Dendritic cell treated with granulocyte-macrophage colony-stimulating factor and Interleukin-4, amounts not matched to agents 40 ng/mL and 50 ng/mL, for 4 days (primary cell): ENCODE measurements at regions not wholly inside any gene's neighbourhood (a gene's known extent, or its start where the extent isn't known, plus 50 kb on each side); places are given as distances from the start of the nearest gene placed in this dataset.

Experiments used
- H3K27ac Mint-ChIP-seq: one replicate; pipeline ENCODE4 v1.8.0; 2022; ENCODE audit warnings: mild to moderate bottlenecking, mixed read lengths
- H3K27me3 Mint-ChIP-seq: one replicate; pipeline ENCODE4 v1.8.0; 2022; ENCODE audit warnings: mild to moderate bottlenecking, mixed read lengths
- H3K36me3 Mint-ChIP-seq: one replicate; pipeline ENCODE4 v1.8.0; 2022; ENCODE audit warnings: low read depth, mixed read lengths
- H3K4me1 Mint-ChIP-seq: one replicate; pipeline ENCODE4 v1.8.0; 2022; ENCODE audit warnings: low read depth, mixed read lengths
- H3K4me3 Mint-ChIP-seq: one replicate; pipeline ENCODE4 v1.8.0; 2022; ENCODE audit warnings: mild to moderate bottlenecking, moderate library complexity, mixed read lengths
- H3K9me3 Mint-ChIP-seq: one replicate; pipeline ENCODE4 v1.8.0; 2022; ENCODE audit warnings: mixed read lengths
- intact Hi-C: fragments of 100-400 bp; cut with micrococcal nuclease; formaldehyde crosslinking; loops from one replicate; pipeline ENCODE4 v1.15.0; 2022

DNA sequence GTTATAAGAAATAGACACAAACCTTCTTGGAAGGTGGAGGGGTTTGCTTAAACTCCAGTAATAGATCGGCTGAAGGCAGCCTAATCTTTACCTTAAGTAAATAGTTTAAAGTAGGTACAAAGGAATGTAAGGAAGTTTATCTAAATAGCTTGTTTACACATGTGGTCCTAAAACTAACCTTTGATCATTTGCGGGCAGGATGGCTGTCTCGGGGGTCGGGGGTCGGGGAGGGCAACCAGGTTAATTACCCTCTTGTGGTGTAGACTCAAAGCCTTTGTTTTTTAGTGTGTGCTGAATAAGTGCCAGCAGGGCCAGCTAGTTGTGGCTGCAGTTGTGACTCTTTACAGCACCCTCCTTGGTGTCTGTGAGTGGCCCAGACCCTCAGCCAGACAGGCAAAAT lies 256.9 kb upstream of the SESN3 start:
- no peaks in the 10 kb centered on the region for H3K4me1 Mint-ChIP-seq
- no peak overlapping the region for H3K4me3 Mint-ChIP-seq
- intact Hi-C loops: no loop called here
- H3K27ac Mint-ChIP-seq: no peak overlapping the region
- H3K27me3 Mint-ChIP-seq: no peaks in the 10 kb centered on the region
- H3K9me3 Mint-ChIP-seq: peaks cover 9% of the 10 kb centered on the region
- no peaks in the 10 kb centered on the region for H3K36me3 Mint-ChIP-seq

DNA sequence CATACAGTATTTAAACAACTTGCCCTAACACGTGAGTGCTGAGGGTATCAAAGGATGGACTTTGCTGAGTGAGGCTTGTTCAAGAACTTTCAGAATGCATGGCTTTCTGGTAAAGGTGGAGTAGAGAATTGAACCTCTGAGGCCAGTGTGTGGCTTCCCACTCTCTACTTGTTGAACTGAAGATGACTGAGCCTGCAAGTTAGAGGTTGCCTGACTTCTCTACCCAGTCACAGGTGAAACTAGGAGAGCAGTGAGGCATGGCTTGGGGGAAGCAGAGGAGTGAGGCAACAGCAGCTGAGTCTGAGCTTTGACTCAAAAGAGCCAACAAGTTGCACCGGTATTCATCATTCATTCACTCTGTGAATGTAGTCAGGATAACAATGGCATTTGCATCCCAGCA lies 256.4 kb upstream of the SESN3 start:
- intact Hi-C loops: no loop called here
- Mint-ChIP-seq H3K4me1 (no peaks in the 10 kb centered on the region), H3K36me3 (no peaks in the 10 kb centered on the region), H3K4me3 (no peak overlapping the region), H3K27me3 (no peaks in the 10 kb centered on the region), H3K9me3 (peaks cover 9% of the 10 kb centered on the region), H3K27ac (no peak overlapping the region)

DNA sequence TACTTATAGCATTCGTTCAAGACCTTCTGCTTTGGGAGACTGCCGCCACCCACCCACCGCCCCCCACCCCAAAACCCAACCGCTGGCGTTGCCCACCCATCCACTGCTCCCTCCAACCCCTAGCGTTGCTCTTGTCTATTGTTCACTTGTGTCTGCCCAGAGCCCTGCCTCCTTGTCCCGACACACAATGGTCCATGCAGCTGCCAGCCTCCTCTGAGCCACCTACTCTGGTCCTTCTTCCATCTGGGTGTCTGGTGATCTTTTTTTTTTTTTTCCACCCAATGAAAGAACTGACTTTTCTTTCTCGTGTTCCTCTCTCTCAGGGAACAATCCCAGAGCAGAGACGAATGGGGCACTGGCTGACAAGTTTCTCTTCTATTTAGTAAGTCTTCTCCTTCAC lies 256.0 kb upstream of the SESN3 start:
- Mint-ChIP-seq H3K4me3 (no peak overlapping the region), H3K4me1 (no peaks in the 10 kb centered on the region), H3K36me3 (no peaks in the 10 kb centered on the region), H3K27ac (no peak overlapping the region), H3K27me3 (no peaks in the 10 kb centered on the region), H3K9me3 (peaks cover 11% of the 10 kb centered on the region)
- intact Hi-C loops: no loop called here

DNA sequence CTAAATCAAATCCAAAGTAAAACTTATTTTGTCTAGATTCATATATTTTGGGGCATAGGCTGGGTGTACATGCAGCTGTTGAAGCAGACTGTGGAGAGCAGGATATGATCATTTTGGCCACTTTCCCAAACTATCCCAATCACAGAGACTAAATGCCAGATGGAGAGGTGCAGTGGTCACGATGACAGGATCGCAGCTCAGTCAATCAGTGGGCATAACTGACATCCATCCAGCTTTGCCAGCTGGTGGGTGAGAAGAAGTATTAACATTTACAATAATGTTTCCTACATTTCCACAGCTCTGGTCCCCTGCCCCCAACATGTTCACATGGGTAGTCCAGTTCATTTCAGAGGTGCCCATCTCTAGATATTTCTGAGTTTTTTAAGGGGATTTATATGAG lies 255.5 kb upstream of the SESN3 start:
- Mint-ChIP-seq H3K9me3 (peaks cover 16% of the 10 kb centered on the region), H3K4me3 (no peak overlapping the region), H3K36me3 (no peaks in the 10 kb centered on the region), H3K4me1 (no peaks in the 10 kb centered on the region), H3K27me3 (no peaks in the 10 kb centered on the region), H3K27ac (no peak overlapping the region)
- intact Hi-C loops: no loop called here

DNA sequence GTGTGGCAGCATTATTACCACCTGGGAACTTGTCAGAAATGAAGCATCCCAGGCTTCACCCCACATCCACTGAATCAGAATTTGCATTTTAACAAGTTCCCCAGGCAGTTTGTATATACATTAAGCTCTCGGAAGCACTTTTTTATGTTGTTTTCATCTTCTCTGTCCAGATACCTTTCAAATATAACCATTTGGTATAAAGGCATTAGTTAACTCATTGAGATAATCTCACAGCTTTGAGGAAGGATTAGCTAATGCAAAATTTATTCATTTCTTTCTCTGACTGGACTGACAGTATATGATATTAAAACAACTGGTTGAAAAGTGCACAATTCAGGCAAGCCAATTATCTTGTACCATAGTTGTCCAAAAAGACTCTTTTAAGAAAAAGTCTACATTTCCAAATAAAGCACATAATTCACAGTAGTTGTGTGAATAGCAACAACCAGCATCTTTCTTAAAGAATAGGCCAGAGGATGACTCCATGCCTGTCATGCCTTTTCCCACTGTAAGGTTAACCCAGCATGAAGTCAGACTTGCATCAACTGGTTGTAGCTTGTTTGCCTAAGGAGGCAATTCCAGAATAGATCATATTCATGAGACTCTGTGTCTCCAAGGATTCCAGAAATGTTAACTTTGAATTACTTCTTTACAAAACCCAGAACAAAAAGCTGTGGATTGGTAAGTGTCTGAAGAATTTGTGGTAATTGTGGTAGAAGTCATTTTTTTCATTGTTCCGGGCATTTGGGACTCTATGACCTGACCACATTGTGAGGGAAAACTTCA lies 254.3 kb upstream of the SESN3 start:
- Mint-ChIP-seq H3K27me3 (no peaks in the 10 kb centered on the region), H3K9me3 (peaks cover 9% of the 10 kb centered on the region), H3K36me3 (no peaks in the 10 kb centered on the region), H3K4me1 (no peaks in the 10 kb centered on the region), H3K4me3 (no peak overlapping the region), H3K27ac (no peak overlapping the region)
- intact Hi-C loops: no loop called here

DNA sequence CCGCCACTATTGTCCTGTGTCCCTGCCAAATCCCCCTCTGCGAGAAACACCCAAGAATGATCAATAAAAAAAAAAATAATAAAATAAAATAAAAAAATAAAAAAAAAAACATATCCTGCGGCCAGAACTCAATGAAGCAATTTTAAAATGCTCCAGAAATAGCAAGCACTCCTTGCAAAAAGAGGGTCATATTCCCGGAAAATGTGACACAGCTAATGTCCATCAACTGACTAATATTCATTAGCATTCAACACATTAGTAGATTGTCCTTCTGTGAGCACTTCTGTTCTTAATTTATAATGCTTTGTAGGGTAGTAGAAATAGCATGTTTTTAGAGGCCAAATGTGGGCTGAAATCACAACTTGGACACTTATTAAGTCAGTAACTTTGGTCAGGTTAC lies 252.3 kb upstream of the SESN3 start:
- H3K4me3 Mint-ChIP-seq: no peak overlapping the region
- H3K4me1 Mint-ChIP-seq: no peaks in the 10 kb centered on the region
- H3K36me3 Mint-ChIP-seq: no peaks in the 10 kb centered on the region
- H3K9me3 Mint-ChIP-seq: peaks cover 9% of the 10 kb centered on the region
- H3K27ac Mint-ChIP-seq: no peak overlapping the region
- no peaks in the 10 kb centered on the region for H3K27me3 Mint-ChIP-seq
- intact Hi-C loops: no loop called here

DNA sequence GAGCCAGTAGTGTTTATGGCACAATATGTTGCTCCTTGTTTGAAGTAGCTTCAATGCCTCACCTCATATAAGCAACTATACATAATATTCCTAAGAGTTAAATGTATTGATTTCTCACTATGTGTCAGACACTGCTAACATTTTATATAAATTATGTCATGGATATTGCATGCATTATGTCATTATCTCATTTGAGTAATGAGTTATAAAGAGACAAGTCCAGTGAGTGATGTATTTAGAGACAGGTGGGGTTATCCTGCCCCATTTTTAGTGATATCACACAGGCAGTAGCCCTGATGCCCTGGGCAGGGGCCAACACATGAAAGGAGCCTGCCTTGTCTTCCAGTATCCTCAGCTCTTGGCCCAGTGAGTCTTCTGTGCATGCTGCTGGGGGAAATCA lies 247.0 kb upstream of the SESN3 start:
- no peaks in the 10 kb centered on the region for H3K27me3 Mint-ChIP-seq
- no peaks in the 10 kb centered on the region for H3K4me1 Mint-ChIP-seq
- H3K36me3 Mint-ChIP-seq: no peaks in the 10 kb centered on the region
- intact Hi-C loops: no loop called here
- H3K9me3 Mint-ChIP-seq: peaks cover 9% of the 10 kb centered on the region
- no peak overlapping the region for H3K27ac Mint-ChIP-seq
- no peak overlapping the region for H3K4me3 Mint-ChIP-seq

DNA sequence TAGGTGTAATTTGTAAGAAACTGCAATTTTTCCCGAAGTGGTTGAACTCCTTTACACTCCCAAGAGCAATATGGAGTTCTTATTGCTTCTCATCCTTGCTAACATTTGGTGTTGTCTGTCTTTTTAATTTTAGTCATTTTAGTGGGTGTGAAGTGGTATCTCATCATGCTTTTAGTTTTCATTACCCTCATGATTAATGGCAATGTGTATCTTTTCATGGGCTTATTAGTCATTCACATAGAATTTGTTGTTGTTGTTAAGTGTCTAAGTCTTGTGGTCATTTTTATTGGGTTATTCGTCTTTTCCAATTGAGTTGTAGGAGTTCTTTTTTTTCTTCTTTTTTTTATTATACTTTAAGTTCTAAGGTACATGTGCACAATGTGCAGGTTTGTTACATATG lies 238.3 kb upstream of the SESN3 start:
- no peaks in the 10 kb centered on the region for H3K36me3 Mint-ChIP-seq
- no peak overlapping the region for H3K4me3 Mint-ChIP-seq
- no peak overlapping the region for H3K27ac Mint-ChIP-seq
- H3K27me3 Mint-ChIP-seq: no peaks in the 10 kb centered on the region
- intact Hi-C loops: no loop called here
- H3K9me3 Mint-ChIP-seq: no peaks in the 10 kb centered on the region
- no peaks in the 10 kb centered on the region for H3K4me1 Mint-ChIP-seq

DNA sequence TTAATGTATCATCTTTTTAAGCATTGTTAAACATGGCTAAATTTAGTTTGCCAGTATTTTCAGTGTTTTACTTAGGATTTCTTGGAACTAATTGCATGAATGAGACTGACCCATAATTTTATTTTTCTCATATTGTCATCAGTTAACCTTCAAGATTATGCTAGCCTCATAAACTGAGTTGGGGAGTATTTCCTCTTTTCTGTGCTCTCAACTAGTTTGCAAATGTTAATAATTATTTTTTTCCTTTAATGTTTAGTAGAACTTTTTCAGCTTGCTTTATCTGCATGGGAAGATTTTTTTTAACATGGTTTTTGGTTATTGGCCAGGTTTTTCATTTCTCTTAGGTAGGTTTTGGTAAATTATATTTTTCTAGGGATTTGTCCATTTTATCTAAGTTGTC lies 235.4 kb upstream of the SESN3 start:
- Mint-ChIP-seq H3K4me1 (no peaks in the 10 kb centered on the region), H3K27me3 (no peaks in the 10 kb centered on the region), H3K36me3 (no peaks in the 10 kb centered on the region), H3K27ac (no peak overlapping the region), H3K9me3 (peaks cover 1% of the 10 kb centered on the region), H3K4me3 (no peak overlapping the region)
- intact Hi-C loops: no loop called here

DNA sequence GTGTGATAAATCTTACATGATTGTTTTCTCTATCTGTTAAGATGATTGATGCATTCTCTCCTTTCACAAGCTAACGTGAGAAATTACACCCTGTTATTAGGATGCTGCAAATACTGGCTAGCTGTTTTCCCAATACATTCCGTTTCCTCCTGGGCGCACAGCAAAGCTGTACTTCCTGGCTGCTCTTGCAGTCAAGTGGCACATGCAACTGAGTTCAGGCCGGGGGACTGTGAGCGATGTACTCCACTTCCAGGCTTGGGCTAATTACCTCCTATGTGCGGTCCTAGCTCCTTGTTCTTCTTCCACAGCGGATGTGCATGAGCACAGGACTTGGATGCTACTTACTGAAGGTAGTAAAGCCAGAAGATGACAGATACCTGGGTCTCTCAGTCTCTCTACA lies 234.9 kb upstream of the SESN3 start:
- no peaks in the 10 kb centered on the region for H3K36me3 Mint-ChIP-seq
- H3K4me1 Mint-ChIP-seq: no peaks in the 10 kb centered on the region
- H3K9me3 Mint-ChIP-seq: peaks cover 6% of the 10 kb centered on the region
- no peaks in the 10 kb centered on the region for H3K27me3 Mint-ChIP-seq
- no peak overlapping the region for H3K27ac Mint-ChIP-seq
- intact Hi-C loops: no loop called here
- H3K4me3 Mint-ChIP-seq: no peak overlapping the region

DNA sequence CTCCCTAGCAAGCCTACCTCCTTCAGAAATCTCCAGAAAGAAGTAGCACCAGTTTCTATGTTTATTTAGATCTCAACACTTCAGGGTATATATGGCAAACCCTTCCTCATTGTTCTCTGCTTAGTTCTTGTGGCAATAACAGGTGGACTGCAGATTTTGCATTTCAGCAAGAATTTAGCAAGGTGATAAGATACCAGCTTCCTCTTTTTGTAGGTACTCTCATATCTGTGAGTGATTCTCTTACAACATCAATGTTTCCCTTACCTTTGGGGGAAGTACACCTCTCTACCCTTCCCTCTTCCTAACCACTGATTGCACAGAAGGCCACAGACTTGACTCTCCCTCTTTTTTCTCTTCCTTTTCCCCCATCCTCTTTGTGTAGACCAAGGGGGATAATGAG lies 230.9 kb upstream of the SESN3 start:
- Mint-ChIP-seq H3K4me1 (no peaks in the 10 kb centered on the region), H3K27me3 (no peaks in the 10 kb centered on the region), H3K27ac (no peak overlapping the region), H3K36me3 (no peaks in the 10 kb centered on the region), H3K4me3 (no peak overlapping the region), H3K9me3 (peaks cover 13% of the 10 kb centered on the region)
- intact Hi-C loops: no loop called here

DNA sequence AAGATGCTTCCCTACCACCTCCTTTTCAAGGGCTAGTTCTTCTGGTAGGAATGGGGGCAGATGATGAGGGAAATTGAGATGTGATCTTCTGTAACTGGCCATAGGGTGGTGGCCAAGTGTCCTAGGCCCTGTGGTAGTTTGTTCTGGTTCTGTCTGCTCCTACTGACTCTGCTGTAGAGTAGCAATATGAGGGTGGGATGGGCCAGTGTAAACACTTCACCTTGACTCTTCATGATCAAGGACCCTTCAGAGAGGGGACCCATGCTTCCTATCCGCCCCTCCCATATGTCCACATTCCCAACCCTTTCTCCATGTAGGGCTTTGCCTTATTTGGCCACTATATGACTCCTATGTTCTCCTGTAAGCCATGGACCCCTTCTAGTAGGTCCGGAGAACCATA lies 230.3 kb upstream of the SESN3 start:
- H3K4me3 Mint-ChIP-seq: no peak overlapping the region
- no peaks in the 10 kb centered on the region for H3K4me1 Mint-ChIP-seq
- no peak overlapping the region for H3K27ac Mint-ChIP-seq
- H3K27me3 Mint-ChIP-seq: no peaks in the 10 kb centered on the region
- H3K9me3 Mint-ChIP-seq: peaks cover 13% of the 10 kb centered on the region
- intact Hi-C loops: no loop called here
- no peaks in the 10 kb centered on the region for H3K36me3 Mint-ChIP-seq

DNA sequence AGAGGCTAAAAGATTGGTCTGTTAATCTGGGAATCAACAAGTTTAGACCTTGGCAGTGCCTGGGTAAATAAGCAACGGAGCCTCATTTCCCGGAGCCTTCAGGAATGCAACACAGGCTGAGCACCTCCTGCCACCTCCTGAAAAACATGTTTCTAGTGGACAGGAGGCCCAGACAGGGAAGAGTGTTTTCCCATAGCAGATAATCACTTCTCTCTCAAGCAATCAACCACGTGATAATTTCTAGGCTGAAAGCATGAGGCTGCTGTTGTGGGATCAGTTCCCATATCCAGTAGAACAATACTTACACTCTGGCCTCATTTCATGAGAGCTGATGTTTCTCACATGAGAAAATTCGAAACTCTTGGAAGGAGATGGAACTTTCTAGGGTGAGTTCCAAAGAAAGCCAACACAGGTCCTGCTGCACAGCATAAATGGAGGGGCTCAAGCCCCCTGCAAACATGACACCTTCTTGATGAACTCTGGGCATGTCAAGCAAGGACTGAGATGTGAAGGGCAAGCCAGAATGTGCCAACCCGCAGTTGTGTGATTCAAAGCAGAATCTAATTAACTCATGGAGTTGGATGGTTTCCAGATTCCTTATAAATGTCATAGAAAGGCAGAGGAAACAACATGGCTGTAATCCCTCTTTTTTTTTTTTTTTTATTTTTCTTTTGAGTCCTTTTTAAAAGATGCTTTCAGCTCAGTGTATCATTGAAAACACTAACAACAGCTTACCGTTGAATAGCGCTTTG lies 228.5 kb upstream of the SESN3 start:
- Mint-ChIP-seq H3K27ac (no peak overlapping the region), H3K4me1 (peaks cover 10% of the 10 kb centered on the region), H3K9me3 (peaks cover 13% of the 10 kb centered on the region), H3K27me3 (no peaks in the 10 kb centered on the region), H3K4me3 (no peak overlapping the region), H3K36me3 (no peaks in the 10 kb centered on the region)
- intact Hi-C loops: no loop called here

DNA sequence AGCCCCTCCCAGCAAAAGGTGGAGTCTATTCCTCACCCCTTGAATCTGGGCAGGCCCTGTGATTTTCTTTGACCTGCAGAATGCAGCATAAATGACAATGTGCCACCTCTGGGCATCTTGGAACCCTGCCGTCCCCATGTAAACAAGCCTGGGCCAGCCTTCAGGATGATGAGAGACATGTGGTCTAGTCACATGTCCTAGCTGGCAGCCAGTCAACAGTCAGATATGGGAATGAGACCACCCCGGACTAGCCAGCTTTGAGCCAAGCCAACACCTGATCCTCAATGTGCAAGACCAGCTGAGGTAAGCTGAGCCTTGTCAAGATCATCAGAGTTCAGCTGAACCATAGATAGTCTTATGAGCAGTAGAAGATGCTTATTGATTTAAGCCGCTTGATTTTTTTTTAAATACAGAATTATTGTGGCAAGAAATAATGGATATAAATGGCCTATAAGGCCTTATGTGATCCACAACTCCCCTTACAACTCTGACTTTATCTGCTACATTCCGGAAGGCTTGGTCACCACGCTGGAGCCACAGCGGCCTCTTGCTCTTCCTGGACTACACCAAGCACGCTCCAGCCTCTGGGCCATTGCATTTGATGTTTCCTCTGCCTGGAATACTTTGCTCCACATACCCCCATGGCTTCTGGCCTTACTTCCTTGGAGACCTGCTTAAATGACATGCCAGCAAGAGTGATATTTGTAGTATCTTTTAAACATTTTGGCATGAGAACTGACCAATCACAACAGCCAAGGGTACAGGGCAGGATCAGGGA lies 225.9 kb upstream of the SESN3 start:
- H3K9me3 Mint-ChIP-seq: peaks cover 13% of the 10 kb centered on the region
- H3K4me3 Mint-ChIP-seq: no peak overlapping the region
- no peaks in the 10 kb centered on the region for H3K27me3 Mint-ChIP-seq
- intact Hi-C loops: no loop called here
- no peak overlapping the region for H3K27ac Mint-ChIP-seq
- peaks cover 10% of the 10 kb centered on the region for H3K4me1 Mint-ChIP-seq
- H3K36me3 Mint-ChIP-seq: no peaks in the 10 kb centered on the region
